ENCODE measurements at regions not wholly inside any gene's neighbourhood (a gene's known extent, or its start where the extent isn't known, plus 50 kb on each side); places are given as distances from the start of the nearest gene placed in this dataset.

DNA sequence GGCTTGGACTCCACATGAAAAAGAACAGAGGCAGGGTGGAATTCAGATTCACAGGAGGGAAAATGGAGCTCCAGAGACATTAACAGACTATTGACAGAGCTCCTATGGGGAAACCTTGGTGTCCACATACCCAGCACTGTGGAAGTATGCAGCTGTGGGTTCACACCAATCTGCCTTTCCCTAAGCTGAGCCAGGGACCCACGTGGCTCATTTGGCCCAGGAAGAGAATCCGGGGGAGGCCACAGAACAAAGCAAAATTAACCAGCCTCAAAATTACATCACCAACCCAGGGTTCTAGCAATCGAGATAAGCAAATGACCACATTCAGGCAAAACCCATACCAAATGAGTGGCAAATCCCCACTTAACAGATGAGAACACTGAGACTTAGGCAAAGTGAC is 105.8 kb upstream of the TWIST2 start:
- in situ Hi-C loops (cut with MboI; ENCODE audit: low pct_unique_long_range_greater_than_20kb, low sequenced_read_pairs, unreplicated experiment): no loop called here
- no peak for TF ChIP-seq CTCF (IDR thresholded peaks at IDR 0.05; ENCODE audit: extremely low read depth, insufficient read depth, missing control alignments)
- DNase-seq (ENCODE audit: low spot score): no peak

- no peak for TF ChIP-seq CTCF (IDR thresholded peaks at IDR 0.05; ENCODE audit: extremely low read depth, insufficient read depth, missing control alignments)
- DNase-seq (ENCODE audit: low spot score): no peak
- in situ Hi-C loops (cut with MboI; ENCODE audit: low pct_unique_long_range_greater_than_20kb, low sequenced_read_pairs, unreplicated experiment): no loop called here
Observed at GRCh38 chr2:238742664-238743063, 105.2 kb upstream of the TWIST2 start.

GRCh38 chr2:238743243-238744065 is 104.4 kb upstream of the TWIST2 start:
- in situ Hi-C loops (cut with MboI; ENCODE audit: low pct_unique_long_range_greater_than_20kb, low sequenced_read_pairs, unreplicated experiment): no loop called here
- no peak for TF ChIP-seq CTCF (IDR thresholded peaks at IDR 0.05; ENCODE audit: extremely low read depth, insufficient read depth, missing control alignments)

DNA sequence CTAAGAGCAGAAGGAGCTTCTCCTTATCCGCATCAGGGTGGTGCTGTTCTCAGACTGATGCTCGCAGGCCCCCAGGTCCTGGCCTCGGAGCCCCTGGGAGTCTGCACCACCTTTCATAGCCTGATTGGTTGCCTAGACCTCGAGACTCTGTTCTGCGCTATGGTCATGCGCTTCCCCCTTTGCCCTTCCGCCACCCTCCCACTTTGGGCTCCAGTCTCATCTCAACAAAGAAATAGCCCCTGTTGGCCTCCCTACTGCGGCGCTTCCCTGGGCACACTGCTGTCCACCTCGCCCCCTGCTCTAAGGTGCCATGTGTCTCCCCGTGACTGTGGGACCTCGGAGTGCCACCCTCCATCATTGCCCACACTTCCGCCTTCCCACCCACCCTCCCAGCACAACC is 102.9 kb upstream of the TWIST2 start:
- TF ChIP-seq CTCF (IDR thresholded peaks at IDR 0.05; ENCODE audit: extremely low read depth, insufficient read depth, missing control alignments): no peak
- DNase-seq (ENCODE audit: low spot score): no peak
- in situ Hi-C loops (cut with MboI; ENCODE audit: low pct_unique_long_range_greater_than_20kb, low sequenced_read_pairs, unreplicated experiment): no loop called here

More at GRCh38 chr2:238743243-238744065, 104.4 kb upstream of the TWIST2 start:
- no peak for DNase-seq (ENCODE audit: low spot score)

GRCh38 chr2:238745997-238746396 is 101.9 kb upstream of the TWIST2 start:
- no peak for TF ChIP-seq CTCF (IDR thresholded peaks at IDR 0.05; ENCODE audit: extremely low read depth, insufficient read depth, missing control alignments)
- in situ Hi-C loops (cut with MboI; ENCODE audit: low pct_unique_long_range_greater_than_20kb, low sequenced_read_pairs, unreplicated experiment): no loop called here
- DNase-seq (ENCODE audit: low spot score): no peak

DNA sequence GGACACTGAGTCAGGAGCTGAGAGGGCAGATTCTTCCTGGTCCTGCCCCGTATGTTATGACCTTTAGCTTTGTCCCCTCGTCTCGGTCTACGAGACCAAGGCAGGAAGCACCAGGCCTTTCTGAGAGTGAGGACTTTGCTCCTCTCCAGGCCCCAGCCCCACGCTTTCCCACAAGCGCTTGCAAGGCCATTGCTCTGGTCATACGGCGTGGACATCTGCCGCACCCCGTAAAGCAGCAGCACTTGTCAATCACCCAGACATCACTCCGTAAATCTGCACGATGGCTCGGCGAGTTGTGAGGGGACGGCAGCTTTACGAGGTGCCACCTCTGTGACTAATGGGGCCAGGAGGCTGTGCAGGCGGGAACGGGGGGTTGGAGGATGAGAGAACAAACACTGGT is 100.8 kb upstream of the TWIST2 start:
- DNase-seq (ENCODE audit: low spot score): no peak
- TF ChIP-seq CTCF (IDR thresholded peaks at IDR 0.05; ENCODE audit: extremely low read depth, insufficient read depth, missing control alignments): no peak
- in situ Hi-C loops (cut with MboI; ENCODE audit: low pct_unique_long_range_greater_than_20kb, low sequenced_read_pairs, unreplicated experiment): no loop called here
